ENCODE measurements at regions not wholly inside any gene's neighbourhood (a gene's known extent, or its start where the extent isn't known, plus 50 kb on each side); places are given as distances from the start of the nearest gene placed in this dataset.

DNA sequence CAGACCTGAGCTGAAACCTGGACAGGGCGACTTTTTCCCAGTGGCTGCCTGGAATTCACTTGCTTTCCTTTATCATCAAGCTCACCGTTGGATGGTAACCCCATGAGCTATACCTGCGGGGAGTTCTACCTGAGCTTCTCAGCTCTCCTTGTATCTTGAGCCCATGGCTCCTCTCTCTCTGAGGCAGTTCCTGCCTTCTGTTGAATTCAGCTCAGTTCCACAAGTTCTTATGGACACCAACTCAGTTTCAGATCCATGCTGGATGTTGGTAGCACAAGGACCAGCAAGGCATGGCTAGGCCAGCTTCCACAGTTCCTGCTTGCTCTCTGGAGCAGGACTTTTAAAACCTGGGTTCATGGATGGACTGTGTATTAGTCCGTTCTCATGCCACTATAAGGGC is 58.3 kb upstream of the AMPD3 start:
- ATAC-seq (ENCODE audit: low read depth) (no peak), DNase-seq (no peak)
- Histone ChIP-seq H3K4me2 (replicated peaks; ENCODE audit: low read depth, low read length, poor library complexity, severe bottlenecking) (no peak overlapping the region), H3K9ac (ENCODE audit: low read length) (no peak overlapping the region), H3K4me3 (ENCODE audit: control extremely low read depth in 1 of 5, extremely low read depth in 1 of 5, insufficient read depth in 1 of 5, low read depth in 2 of 5, low read length in 4 of 5) (no peak overlapping the region), H3K27ac (ENCODE audit: low read length in 2 of 2) (no peak overlapping the region), H3K4me1 (ENCODE audit: control insufficient read depth in 2 of 2, insufficient read depth in 2 of 2, low read length in 2 of 2) (peaks cover 0 to 5% of the 10 kb centered on the region in 2 donors), H3K79me2 (ENCODE audit: control insufficient read depth, insufficient read depth, low read length) (no peaks in the 10 kb centered on the region), H2AFZ (ENCODE audit: insufficient read depth, low read depth, low read length, poor library complexity, severe bottlenecking) (no peak overlapping the region), H3K9me3 (ENCODE audit: control extremely low read depth in 1 of 3, control insufficient read depth in 2 of 3, insufficient read depth in 1 of 3, low read length in 2 of 3) (no peaks in the 10 kb centered on the region), H4K20me1 (ENCODE audit: control insufficient read depth, insufficient read depth, low read length, poor library complexity, severe bottlenecking) (no peaks in the 10 kb centered on the region), H3K27me3 (replicated peaks in 1 of 4; ENCODE audit: control extremely low read depth in 1 of 4, control insufficient read depth in 3 of 4, insufficient read depth in 4 of 4, low read length in 3 of 4) (peaks cover 0 to 8% (median 0%) of the 10 kb centered on the region in 4 experiments), H3K36me3 (replicated peaks in 1 of 2; ENCODE audit: control extremely low read depth in 1 of 2, control insufficient read depth in 1 of 2, extremely low read depth in 1 of 2, insufficient read depth in 2 of 2, low read length in 1 of 2) (no peaks in the 10 kb centered on the region)
- POLR2A ChIA-PET: no interaction called here
- H3K9me3 Mint-ChIP-seq (ENCODE audit: insufficient read depth): no peaks in the 10 kb centered on the region
- TF ChIP-seq EZH2 (IDR thresholded peaks at IDR 0.05; ENCODE audit: borderline replicate concordance, insufficient read depth, low read depth, low read length, poor library complexity, severe bottlenecking): no peak
- TF ChIP-seq, protein P1, sequence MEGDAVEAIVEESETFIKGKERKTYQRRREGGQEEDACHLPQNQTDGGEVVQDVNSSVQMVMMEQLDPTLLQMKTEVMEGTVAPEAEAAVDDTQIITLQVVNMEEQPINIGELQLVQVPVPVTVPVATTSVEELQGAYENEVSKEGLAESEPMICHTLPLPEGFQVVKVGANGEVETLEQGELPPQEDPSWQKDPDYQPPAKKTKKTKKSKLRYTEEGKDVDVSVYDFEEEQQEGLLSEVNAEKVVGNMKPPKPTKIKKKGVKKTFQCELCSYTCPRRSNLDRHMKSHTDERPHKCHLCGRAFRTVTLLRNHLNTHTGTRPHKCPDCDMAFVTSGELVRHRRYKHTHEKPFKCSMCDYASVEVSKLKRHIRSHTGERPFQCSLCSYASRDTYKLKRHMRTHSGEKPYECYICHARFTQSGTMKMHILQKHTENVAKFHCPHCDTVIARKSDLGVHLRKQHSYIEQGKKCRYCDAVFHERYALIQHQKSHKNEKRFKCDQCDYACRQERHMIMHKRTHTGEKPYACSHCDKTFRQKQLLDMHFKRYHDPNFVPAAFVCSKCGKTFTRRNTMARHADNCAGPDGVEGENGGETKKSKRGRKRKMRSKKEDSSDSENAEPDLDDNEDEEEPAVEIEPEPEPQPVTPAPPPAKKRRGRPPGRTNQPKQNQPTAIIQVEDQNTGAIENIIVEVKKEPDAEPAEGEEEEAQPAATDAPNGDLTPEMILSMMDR (IDR thresholded peaks at IDR 0.05): no peak
- H3K27ac Mint-ChIP-seq: no peak overlapping the region
- peaks cover 26% of the 10 kb centered on the region for H3K27me3 Mint-ChIP-seq
- WGBS (ENCODE audit: insufficient coverage): 91% methylated on average over 4 of the region's 4 CpGs
- CTCF ChIA-PET: no interaction called here
- H3K4me3 Mint-ChIP-seq: no peak overlapping the region
- intact Hi-C loops (cut with micrococcal nuclease): no loop called here
- no peaks in the 10 kb centered on the region for H3K4me1 Mint-ChIP-seq

DNA sequence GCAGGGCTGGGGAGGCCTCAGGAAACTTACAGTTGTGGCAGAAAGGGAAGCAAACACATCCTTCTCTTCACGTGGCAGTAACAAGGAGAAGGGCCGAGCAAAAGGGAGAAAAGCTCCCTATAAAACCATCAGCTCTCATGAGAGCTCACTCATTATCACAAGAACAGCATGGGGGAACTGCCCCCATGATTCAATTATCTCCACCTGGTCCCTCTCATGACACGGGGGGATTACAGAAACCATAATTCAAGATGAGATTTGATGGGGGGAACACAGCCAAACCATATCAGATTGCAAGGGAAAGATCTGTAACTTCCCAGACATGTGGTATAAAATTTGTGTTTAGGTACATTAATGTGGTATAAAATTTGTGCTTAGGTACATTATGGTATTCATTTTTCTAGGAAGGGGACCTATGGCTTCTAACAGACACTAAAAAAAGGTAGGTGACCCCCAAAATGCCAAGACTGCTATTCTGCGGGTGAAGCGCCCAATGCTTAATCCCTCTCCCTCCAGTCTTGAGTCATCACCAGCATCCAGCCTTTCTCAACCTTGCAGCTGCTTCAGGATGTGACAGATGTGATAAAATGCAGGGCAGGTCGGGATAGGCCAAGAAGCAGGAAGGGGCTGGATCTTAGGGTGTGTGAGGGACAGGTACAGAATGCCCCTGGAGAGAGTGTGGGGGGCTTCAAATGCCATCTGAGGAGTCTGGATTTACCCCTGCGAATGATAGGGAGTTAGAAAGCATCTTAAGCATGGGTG is 57.7 kb upstream of the AMPD3 start:
- H3K9me3 Mint-ChIP-seq (ENCODE audit: insufficient read depth): no peaks in the 10 kb centered on the region
- H3K27ac Mint-ChIP-seq: no peak overlapping the region
- 83% methylated on average over 3 of the region's 7 CpGs for WGBS (ENCODE audit: insufficient coverage)
- Histone ChIP-seq H3K4me1 (ENCODE audit: control insufficient read depth in 2 of 2, insufficient read depth in 2 of 2, low read length in 2 of 2) (peaks cover 0 to 5% of the 10 kb centered on the region in 2 donors), H3K4me3 (ENCODE audit: control extremely low read depth in 1 of 5, extremely low read depth in 1 of 5, insufficient read depth in 1 of 5, low read depth in 2 of 5, low read length in 4 of 5) (no peak overlapping the region), H3K9ac (ENCODE audit: low read length) (no peak overlapping the region), H3K79me2 (ENCODE audit: control insufficient read depth, insufficient read depth, low read length) (no peaks in the 10 kb centered on the region), H2AFZ (ENCODE audit: insufficient read depth, low read depth, low read length, poor library complexity, severe bottlenecking) (no peak overlapping the region), H3K9me3 (ENCODE audit: control extremely low read depth in 1 of 3, control insufficient read depth in 2 of 3, insufficient read depth in 1 of 3, low read length in 2 of 3) (no peaks in the 10 kb centered on the region), H3K36me3 (replicated peaks in 1 of 2; ENCODE audit: control extremely low read depth in 1 of 2, control insufficient read depth in 1 of 2, extremely low read depth in 1 of 2, insufficient read depth in 2 of 2, low read length in 1 of 2) (no peaks in the 10 kb centered on the region), H3K27me3 (replicated peaks in 1 of 4; ENCODE audit: control extremely low read depth in 1 of 4, control insufficient read depth in 3 of 4, insufficient read depth in 4 of 4, low read length in 3 of 4) (peaks cover 0 to 8% (median 0%) of the 10 kb centered on the region in 4 experiments), H3K27ac (ENCODE audit: low read length in 2 of 2) (no peak overlapping the region), H4K20me1 (ENCODE audit: control insufficient read depth, insufficient read depth, low read length, poor library complexity, severe bottlenecking) (no peaks in the 10 kb centered on the region), H3K4me2 (replicated peaks; ENCODE audit: low read depth, low read length, poor library complexity, severe bottlenecking) (no peak overlapping the region)
- intact Hi-C loops (cut with micrococcal nuclease): no loop called here
- no peaks in the 10 kb centered on the region for H3K4me1 Mint-ChIP-seq
- no peak overlapping the region for H3K4me3 Mint-ChIP-seq
- POLR2A ChIA-PET: no interaction called here
- CTCF ChIA-PET: interaction anchor here (1.0 kb wide), 1 partner anchor 9 kb away, joined by 3 read pairs; no protein-coding TSS in a partner anchor
- DNase-seq (no peak), ATAC-seq (ENCODE audit: low read depth) (no peak)
- TF ChIP-seq, protein P1 (IDR thresholded peaks at IDR 0.05): no peak
- peaks cover 22% of the 10 kb centered on the region for H3K27me3 Mint-ChIP-seq

Measured in B cell (primary cell).